HEK293 (cell line): ENCODE measurements at regions not wholly inside any gene's neighbourhood (a gene's known extent, or its start where the extent isn't known, plus 50 kb on each side); places are given as distances from the start of the nearest gene placed in this dataset.

Experiments
- IKZF3 ChIP-seq: fragments of 450-650 bp; IDR thresholded peaks from 2 replicates; pipeline ENCODE4 v1.5.0; 2018; ENCODE audit warnings: missing biosample characterization, mild to moderate bottlenecking, missing genetic modification characterization, moderate library complexity
- ZNF266 ChIP-seq: fragments of 450-650 bp; formaldehyde crosslinking; IDR thresholded peaks from 2 replicates; pipeline ENCODE4 v1.5.1; 2016; ENCODE audit warnings: missing biosample characterization, missing genetic modification characterization, low read depth
- ZNF561 ChIP-seq: fragments of 450-650 bp; IDR thresholded peaks from 2 replicates; pipeline ENCODE4 v1.5.1; 2018; ENCODE audit warnings: missing biosample characterization, missing genetic modification characterization, borderline replicate concordance
- TF ChIP-seq, protein P1 (sequence below): fragments of 450-650 bp; formaldehyde crosslinking; IDR thresholded peaks from 2 replicates; pipeline ENCODE4 v1.5.1; 2016; ENCODE audit warnings: missing biosample characterization, missing genetic modification characterization

DNA sequence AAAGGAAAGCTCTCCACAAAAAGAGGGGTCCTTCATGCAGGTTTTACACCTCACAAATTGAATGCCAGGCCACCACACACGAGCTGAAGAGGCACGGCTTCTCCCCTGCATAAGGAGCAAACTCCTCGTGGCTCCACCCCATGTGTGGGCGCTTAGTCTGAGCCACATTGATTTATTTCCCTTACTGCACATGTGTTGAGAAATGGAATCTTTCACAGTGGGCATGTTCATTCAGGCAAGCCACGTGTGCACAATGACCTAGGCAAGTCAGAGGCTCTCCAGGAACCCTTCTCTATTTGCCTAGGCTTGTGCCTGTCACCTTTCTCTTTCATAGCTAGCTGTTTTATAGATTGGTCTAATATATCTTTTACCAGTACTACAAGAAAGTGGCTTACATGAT lies 120.5 kb downstream of the LTN1 start:
- TF ChIP-seq, protein P1, sequence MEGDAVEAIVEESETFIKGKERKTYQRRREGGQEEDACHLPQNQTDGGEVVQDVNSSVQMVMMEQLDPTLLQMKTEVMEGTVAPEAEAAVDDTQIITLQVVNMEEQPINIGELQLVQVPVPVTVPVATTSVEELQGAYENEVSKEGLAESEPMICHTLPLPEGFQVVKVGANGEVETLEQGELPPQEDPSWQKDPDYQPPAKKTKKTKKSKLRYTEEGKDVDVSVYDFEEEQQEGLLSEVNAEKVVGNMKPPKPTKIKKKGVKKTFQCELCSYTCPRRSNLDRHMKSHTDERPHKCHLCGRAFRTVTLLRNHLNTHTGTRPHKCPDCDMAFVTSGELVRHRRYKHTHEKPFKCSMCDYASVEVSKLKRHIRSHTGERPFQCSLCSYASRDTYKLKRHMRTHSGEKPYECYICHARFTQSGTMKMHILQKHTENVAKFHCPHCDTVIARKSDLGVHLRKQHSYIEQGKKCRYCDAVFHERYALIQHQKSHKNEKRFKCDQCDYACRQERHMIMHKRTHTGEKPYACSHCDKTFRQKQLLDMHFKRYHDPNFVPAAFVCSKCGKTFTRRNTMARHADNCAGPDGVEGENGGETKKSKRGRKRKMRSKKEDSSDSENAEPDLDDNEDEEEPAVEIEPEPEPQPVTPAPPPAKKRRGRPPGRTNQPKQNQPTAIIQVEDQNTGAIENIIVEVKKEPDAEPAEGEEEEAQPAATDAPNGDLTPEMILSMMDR (tag by site-specific recombination): no peak
- TF ChIP-seq ZNF561 (tag by site-specific recombination) (no peak), IKZF3 (tag by site-specific recombination) (no peak), ZNF266 (tag by site-specific recombination) (no peak)
